Right lobe of liver (tissue), 6 donors: ENCODE measurements at regions not wholly inside any gene's neighbourhood (a gene's known extent, or its start where the extent isn't known, plus 50 kb on each side); places are given as distances from the start of the nearest gene placed in this dataset.
"Not testable (repeated sequence)": the region's sequence is repeated elsewhere in the genome, so short reads cannot be mapped to it uniquely, and the experiment has no call there.

Experiments
- ATAC-seq, 4 donors: fragments of 200-7000 bp; cut with Tn5 transposase; one replicate each; pipeline ENCODE4 v1.9.1; 2020; ENCODE audit warnings: mild to moderate bottlenecking in 4 of 4, moderate library complexity in 4 of 4
- DNase-seq, 3 donors: peaks; one replicate each; pipeline ENCODE4 v3.0.0-alpha.2; 2020
- H3K27ac ChIP-seq, 3 donors: fragments of 200-600 bp; one replicate each; pipeline ENCODE4 v1.8.0; 2022
- H3K27me3 ChIP-seq, 2 donors: fragments of 200-600 bp; one replicate each; pipeline ENCODE4 v1.8.0; 2022
- H3K36me3 ChIP-seq, 4 donors: fragments of 200-600 bp; sonication (generic) in 1 of 4; one replicate each; pipeline versions ENCODE4 v1.5.1 to v1.8.0; 2017 to 2022; ENCODE audit warnings: control low read depth in 1 of 4
- H3K4me1 ChIP-seq, 4 donors: fragments of 200-600 bp; sonication (generic) in 1 of 4; one replicate each; pipeline versions ENCODE4 v1.5.1 to v1.8.0; 2017 to 2022; ENCODE audit warnings: control low read depth in 1 of 4
- H3K4me3 ChIP-seq, 3 donors: fragments of 200-600 bp; one replicate each; pipeline ENCODE4 v1.8.0; 2022
- H3K9me3 ChIP-seq, 4 donors: fragments of 200-600 bp; sonication (generic) in 1 of 4; one replicate each; pipeline versions ENCODE4 v1.5.1 to v1.8.0; 2017 to 2022; ENCODE audit warnings: control low read depth in 1 of 4
- CTCF ChIP-seq, 4 donors: fragments of 200-600 bp in 3 of 4; fragments of 450-650 bp in 1 of 4; IDR thresholded peaks; one replicate each; pipeline versions ENCODE4 v1.5.1 to v1.8.0; 2016 to 2022; ENCODE audit warnings: antibody characterized with exemption in 4 of 4, mild to moderate bottlenecking in 2 of 4
- POLR2A ChIP-seq: fragments of 450-650 bp; IDR thresholded peaks from one replicate; pipeline ENCODE4 v1.6.1; 2017; ENCODE audit warnings: antibody characterized with exemption, mild to moderate bottlenecking
- WGBS: methylation state at CpG from one replicate; pipeline ENCODE4 v1.1.6; 2018; ENCODE audit warnings: low coverage, low lambda C conversion rate; ENCODE audit not compliant: insufficient coverage; ENCODE audit errors: missing lambda C conversion rate; 5-methylcytosine and 5-hydroxymethylcytosine counted together
- intact Hi-C, 2 donors: fragments of 100-400 bp; cut with DNase I; formaldehyde crosslinking; loops; one replicate each; pipeline versions ENCODE4 v1.11.2 to v1.14.1; 2022
- donor health status: DM: no; HTN: yes; CAD: no.
- donor health status: DM: no; HTN: no; CAD: no.
- donor health status: DM: no; HTN: no; CAD: no.
- donor health status: DM: no; HTN: yes; CAD: no.
- donor health status: DM: no; HTN: yes; CAD: no.

GRCh38 chr7:142436601-142437000 lies 178.7 kb upstream of the PRSS58 start:
- WGBS = 50% methylated on average over 2 of the region's 2 CpGs
- ATAC-seq (no peak), DNase-seq (no peak)
- Histone ChIP-seq H3K27me3 (no peaks in the 10 kb centered on the region), H3K27ac (no peak overlapping the region), H3K9me3 (no peaks in the 10 kb centered on the region), H3K36me3 (no peaks in the 10 kb centered on the region), H3K4me3 (no peak overlapping the region), H3K4me1 (no peaks in the 10 kb centered on the region)
- intact Hi-C loops = no loop called here
- TF ChIP-seq POLR2A = no peak
- TF ChIP-seq CTCF (IDR thresholded peaks at IDR 0.05) = no peak

- H3K4me1 ChIP-seq, H3K27ac ChIP-seq, intact Hi-C loops, DNase-seq, H3K27me3 ChIP-seq, H3K9me3 ChIP-seq, ATAC-seq, H3K36me3 ChIP-seq, H3K4me3 ChIP-seq: not testable (repeated sequence)
- 24% methylated on average over 5 of the region's 5 CpGs for WGBS
These were observed 177.7 kb upstream of the PRSS58 start for GRCh38 chr7:142435606-142436005.

DNA sequence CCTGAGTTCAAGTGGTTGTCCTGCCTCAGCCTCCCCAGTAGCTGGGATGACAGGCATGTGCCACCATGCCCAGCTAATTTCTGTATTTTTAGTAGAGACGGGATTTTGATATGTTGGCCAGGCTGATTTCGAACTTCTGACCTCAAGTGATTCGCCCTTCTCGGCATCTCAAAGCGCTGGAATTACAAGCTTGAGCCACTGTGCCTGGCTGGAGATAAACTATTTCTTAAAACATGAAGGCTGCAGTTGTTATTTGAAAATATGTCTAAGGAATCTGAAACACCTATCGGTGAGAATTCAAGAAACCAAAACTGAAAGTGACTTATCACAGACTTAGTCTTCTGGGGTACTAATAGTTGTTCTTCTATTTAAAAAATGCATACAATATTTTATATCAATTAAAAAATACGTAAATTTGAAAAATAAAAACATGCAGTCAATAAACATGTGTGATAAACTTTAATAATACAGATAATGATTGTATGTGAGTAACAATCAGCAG lies 176.9 kb upstream of the PRSS58 start:
- TF ChIP-seq CTCF (IDR thresholded peaks at IDR 0.05) (no peak), POLR2A (no peak)
- no peak for DNase-seq
- Histone ChIP-seq H3K36me3 (no peaks in the 10 kb centered on the region), H3K27me3 (no peaks in the 10 kb centered on the region), H3K4me1 (no peaks in the 10 kb centered on the region), H3K4me3 (no peak overlapping the region), H3K27ac (no peak overlapping the region), H3K9me3 (no peaks in the 10 kb centered on the region)
- intact Hi-C loops = no loop called here
- WGBS = 67% methylated on average over 7 of the region's 7 CpGs
- no peak for ATAC-seq

DNA sequence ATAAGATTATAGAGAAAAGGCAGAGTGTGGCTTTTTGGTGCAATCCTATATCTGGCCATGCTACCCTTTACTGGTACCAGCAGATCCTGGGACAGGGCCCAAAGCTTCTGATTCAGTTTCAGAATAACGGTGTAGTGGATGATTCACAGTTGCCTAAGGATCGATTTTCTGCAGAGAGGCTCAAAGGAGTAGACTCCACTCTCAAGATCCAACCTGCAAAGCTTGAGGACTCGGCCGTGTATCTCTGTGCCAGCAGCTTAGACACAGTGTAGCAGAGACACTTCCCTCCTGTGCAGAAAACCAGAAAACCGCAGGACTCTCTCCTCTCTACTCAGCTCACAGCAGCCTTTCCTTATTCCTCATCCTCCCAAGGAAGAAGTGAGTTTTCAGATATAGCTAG lies 176.3 kb upstream of the PRSS58 start:
- ATAC-seq, H3K27ac ChIP-seq, H3K4me1 ChIP-seq, H3K9me3 ChIP-seq, H3K4me3 ChIP-seq, H3K27me3 ChIP-seq, DNase-seq, H3K36me3 ChIP-seq, intact Hi-C loops: not testable (repeated sequence)
- 35% methylated on average over 3 of the region's 5 CpGs for WGBS

DNA sequence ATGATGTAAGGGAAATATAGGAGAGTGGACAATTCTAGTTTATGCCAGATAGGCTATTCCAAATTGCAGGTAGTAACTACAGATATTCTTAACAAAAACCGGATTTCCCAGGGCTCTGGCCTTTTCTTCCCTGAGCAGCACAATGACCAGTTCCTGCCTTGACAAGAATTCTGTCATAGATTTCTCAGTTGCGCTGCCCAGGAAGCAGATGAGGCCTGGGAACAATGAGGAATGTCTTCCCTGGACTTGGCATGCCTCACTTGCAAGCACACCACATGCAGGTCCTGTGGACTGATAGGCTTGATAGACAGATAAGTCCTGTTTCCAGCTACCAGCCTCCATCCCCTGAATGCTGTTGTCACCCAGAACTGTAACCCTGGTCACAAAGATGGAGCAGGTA lies 174.5 kb upstream of the PRSS58 start:
- Histone ChIP-seq H3K36me3 (no peaks in the 10 kb centered on the region), H3K4me3 (no peak overlapping the region), H3K9me3 (no peaks in the 10 kb centered on the region), H3K27ac (no peak overlapping the region), H3K27me3 (no peaks in the 10 kb centered on the region), H3K4me1 (no peaks in the 10 kb centered on the region)
- ATAC-seq (peak in 2 of 4 donors; percentile 12 to 13), DNase-seq (no peak)
- intact Hi-C loops = no loop called here
- TF ChIP-seq POLR2A (no peak), CTCF (IDR thresholded peaks at IDR 0.05) (no peak)
- 50% methylated on average over 1 of the region's 2 CpGs for WGBS

GRCh38 chr7:142431491-142431890 lies 173.6 kb upstream of the PRSS58 start:
- ATAC-seq (no peak), DNase-seq (no peak)
- 60% methylated on average over 2 of the region's 2 CpGs for WGBS
- H3K27ac ChIP-seq = no peak overlapping the region
- H3K36me3 ChIP-seq = no peaks in the 10 kb centered on the region
- intact Hi-C loops = no loop called here
- TF ChIP-seq CTCF (IDR thresholded peaks at IDR 0.05) (no peak), POLR2A (no peak)
- H3K4me3 ChIP-seq = no peak overlapping the region
- no peaks in the 10 kb centered on the region for H3K9me3 ChIP-seq
- H3K27me3 ChIP-seq = no peaks in the 10 kb centered on the region
- H3K4me1 ChIP-seq = no peaks in the 10 kb centered on the region
